ENCODE measurements at regions not wholly inside any gene's neighbourhood (a gene's known extent, or its start where the extent isn't known, plus 50 kb on each side); places are given as distances from the start of the nearest gene placed in this dataset.

- Mint-ChIP-seq H3K4me3 (no peak overlapping the region), H3K27me3 (no peaks in the 10 kb centered on the region), H3K27ac (no peak overlapping the region), H3K36me3 (no peaks in the 10 kb centered on the region), H3K4me1 (no peaks in the 10 kb centered on the region), H3K9me3 (no peaks in the 10 kb centered on the region)
These were observed 351.5 kb upstream of the ZP4 start for GRCh38 chr1:238242181-238242580.

DNA sequence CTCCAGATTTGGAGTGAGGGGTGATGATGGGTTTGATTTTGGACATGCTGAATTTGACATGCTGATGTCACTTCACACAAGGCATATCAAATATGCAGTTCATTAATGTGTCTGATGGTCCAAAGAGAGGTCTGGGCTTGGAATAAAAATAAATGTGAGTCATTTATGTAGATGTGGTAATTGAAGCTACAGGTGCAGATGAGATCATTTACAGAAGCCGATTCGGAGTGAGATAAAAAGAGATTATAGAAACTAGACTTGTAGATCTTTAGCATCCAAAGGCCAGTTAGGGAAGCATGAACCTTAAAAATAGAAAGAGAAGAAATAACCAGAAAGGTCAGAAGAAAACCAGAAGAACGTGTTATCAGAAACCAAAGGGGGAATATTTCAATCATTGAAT lies 350.9 kb upstream of the ZP4 start:
- H3K4me1 Mint-ChIP-seq = no peaks in the 10 kb centered on the region
- H3K9me3 Mint-ChIP-seq = no peaks in the 10 kb centered on the region
- H3K27me3 Mint-ChIP-seq = no peaks in the 10 kb centered on the region
- H3K4me3 Mint-ChIP-seq = no peak overlapping the region
- H3K27ac Mint-ChIP-seq = no peak overlapping the region
- no peaks in the 10 kb centered on the region for H3K36me3 Mint-ChIP-seq

GRCh38 chr1:238239343-238239742 lies 348.6 kb upstream of the ZP4 start:
- no peak overlapping the region for H3K27ac Mint-ChIP-seq
- no peaks in the 10 kb centered on the region for H3K9me3 Mint-ChIP-seq
- no peaks in the 10 kb centered on the region for H3K36me3 Mint-ChIP-seq
- H3K4me1 Mint-ChIP-seq = no peaks in the 10 kb centered on the region
- H3K4me3 Mint-ChIP-seq = no peak overlapping the region
- H3K27me3 Mint-ChIP-seq = no peaks in the 10 kb centered on the region

GRCh38 chr1:238233966-238234365 lies 343.2 kb upstream of the ZP4 start:
- Mint-ChIP-seq H3K27me3 (no peaks in the 10 kb centered on the region), H3K27ac (no peak overlapping the region), H3K4me3 (no peak overlapping the region), H3K9me3 (no peaks in the 10 kb centered on the region), H3K36me3 (no peaks in the 10 kb centered on the region), H3K4me1 (no peaks in the 10 kb centered on the region)

GRCh38 chr1:238232084-238232710 lies 341.5 kb upstream of the ZP4 start:
- Mint-ChIP-seq H3K27ac (no peak overlapping the region), H3K36me3 (no peaks in the 10 kb centered on the region), H3K4me1 (no peaks in the 10 kb centered on the region), H3K4me3 (no peak overlapping the region), H3K27me3 (no peaks in the 10 kb centered on the region), H3K9me3 (no peaks in the 10 kb centered on the region)

GRCh38 chr1:238226810-238227209 lies 336.1 kb upstream of the ZP4 start:
- H3K4me3 Mint-ChIP-seq = no peak overlapping the region
- H3K27me3 Mint-ChIP-seq = no peaks in the 10 kb centered on the region
- H3K4me1 Mint-ChIP-seq = no peaks in the 10 kb centered on the region
- H3K9me3 Mint-ChIP-seq = peaks cover 4% of the 10 kb centered on the region
- no peaks in the 10 kb centered on the region for H3K36me3 Mint-ChIP-seq
- H3K27ac Mint-ChIP-seq = no peak overlapping the region

DNA sequence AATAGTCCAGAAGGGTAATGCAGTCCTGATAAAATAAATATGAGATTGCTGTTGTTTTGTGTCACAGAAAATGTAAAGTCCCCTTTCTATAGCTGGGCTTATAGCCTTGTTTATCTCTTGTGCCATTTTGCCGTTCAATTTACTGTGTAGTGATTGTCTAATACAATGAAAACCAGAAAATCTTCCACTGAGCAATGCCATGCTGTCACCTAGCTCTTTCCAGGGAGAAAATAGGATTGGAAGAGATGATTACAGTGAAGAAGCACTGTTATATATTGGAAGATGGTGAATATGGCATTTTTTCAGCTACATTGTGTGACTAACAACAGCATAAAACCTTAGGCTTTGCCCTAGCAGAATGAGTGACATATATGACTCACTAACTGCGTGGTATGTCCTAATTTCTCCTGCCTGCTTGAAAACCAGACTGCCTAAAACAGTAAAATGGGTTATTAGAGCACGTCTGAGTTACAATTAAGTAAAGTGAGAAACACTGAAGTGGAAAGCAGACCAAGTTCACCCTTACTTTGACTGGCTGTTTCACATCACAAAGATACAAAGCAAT lies 332.4 kb upstream of the ZP4 start:
- Mint-ChIP-seq H3K4me1 (no peaks in the 10 kb centered on the region), H3K36me3 (no peaks in the 10 kb centered on the region), H3K27ac (no peak overlapping the region), H3K27me3 (no peaks in the 10 kb centered on the region), H3K9me3 (peaks cover 6% of the 10 kb centered on the region), H3K4me3 (no peak overlapping the region)

DNA sequence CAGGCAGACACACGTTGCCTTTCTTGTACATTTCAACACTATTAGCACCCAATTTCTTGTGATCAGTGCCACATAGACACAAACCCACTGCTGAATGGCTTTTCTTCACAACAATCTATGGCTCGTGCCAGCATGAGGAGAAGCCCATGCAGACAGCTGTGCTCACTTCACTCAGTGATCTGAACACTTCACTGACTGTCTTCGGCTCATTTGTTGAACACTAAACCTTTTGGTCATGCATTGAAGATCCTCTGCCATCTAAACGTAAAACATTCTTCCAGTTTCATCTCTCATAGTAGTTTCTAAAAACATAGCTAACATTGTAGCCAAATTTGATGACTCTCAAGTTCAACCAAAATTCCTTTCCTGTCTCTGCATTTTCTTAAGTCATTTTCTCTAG lies 331.0 kb upstream of the ZP4 start:
- Mint-ChIP-seq H3K27ac (no peak overlapping the region), H3K36me3 (no peaks in the 10 kb centered on the region), H3K4me1 (no peaks in the 10 kb centered on the region), H3K4me3 (no peak overlapping the region), H3K9me3 (peaks cover 9% of the 10 kb centered on the region), H3K27me3 (no peaks in the 10 kb centered on the region)

DNA sequence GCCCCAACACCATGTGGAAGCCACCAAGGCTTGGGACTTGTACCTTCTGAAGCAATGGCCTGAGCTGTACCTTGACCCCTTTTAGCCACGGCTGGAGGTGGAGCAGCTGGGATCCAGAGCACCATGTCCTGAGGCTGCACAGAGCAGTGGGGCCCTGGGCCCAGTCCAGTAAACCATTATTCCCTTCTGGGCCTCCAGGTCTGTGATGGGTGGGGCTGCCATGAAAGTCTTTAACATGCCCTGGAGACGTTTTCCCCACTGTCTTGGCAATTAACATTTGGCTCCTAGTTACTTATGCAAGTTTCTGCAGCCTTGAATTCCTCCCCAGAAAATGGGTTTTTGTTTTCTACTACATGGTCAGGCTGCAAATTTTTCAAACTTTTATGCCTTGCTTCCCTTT lies 323.7 kb upstream of the ZP4 start:
- peaks cover 4% of the 10 kb centered on the region for H3K9me3 Mint-ChIP-seq
- H3K27me3 Mint-ChIP-seq = no peaks in the 10 kb centered on the region
- H3K4me1 Mint-ChIP-seq = no peaks in the 10 kb centered on the region
- H3K27ac Mint-ChIP-seq = no peak overlapping the region
- no peak overlapping the region for H3K4me3 Mint-ChIP-seq
- no peaks in the 10 kb centered on the region for H3K36me3 Mint-ChIP-seq

- no peaks in the 10 kb centered on the region for H3K4me1 Mint-ChIP-seq
These were observed 314.4 kb upstream of the ZP4 start for GRCh38 chr1:238205045-238205662.

GRCh38 chr1:238201992-238202391 lies 311.3 kb upstream of the ZP4 start:
- Mint-ChIP-seq H3K27ac (no peak overlapping the region), H3K36me3 (no peaks in the 10 kb centered on the region), H3K4me1 (no peaks in the 10 kb centered on the region)

More at GRCh38 chr1:238205045-238205662, 314.4 kb upstream of the ZP4 start:
- peaks cover 4% of the 10 kb centered on the region for H3K9me3 Mint-ChIP-seq
- H3K36me3 Mint-ChIP-seq = no peaks in the 10 kb centered on the region
- H3K27ac Mint-ChIP-seq = no peak overlapping the region
- no peaks in the 10 kb centered on the region for H3K27me3 Mint-ChIP-seq
- H3K4me3 Mint-ChIP-seq = no peak overlapping the region

DNA sequence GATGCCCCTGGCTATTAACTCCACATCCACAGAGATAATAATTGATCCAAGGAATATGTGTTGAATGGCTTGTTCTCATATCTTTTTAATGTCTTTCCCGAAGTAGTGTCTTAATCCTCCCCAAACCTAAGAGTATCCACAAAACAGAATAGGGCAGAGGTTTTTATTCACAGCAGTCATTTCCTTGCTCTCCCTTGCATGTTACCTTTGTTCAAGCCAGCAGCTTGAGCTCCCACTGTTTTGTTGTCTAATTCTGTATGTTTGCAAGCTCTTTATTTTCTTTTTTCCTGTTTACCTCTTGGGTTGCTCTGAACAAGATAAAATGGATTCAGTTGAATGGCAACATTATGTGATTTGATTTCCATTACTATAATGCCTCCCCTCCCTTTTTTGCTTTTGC lies 308.6 kb upstream of the ZP4 start:
- no peak overlapping the region for H3K4me3 Mint-ChIP-seq
- H3K27ac Mint-ChIP-seq = no peak overlapping the region
- H3K27me3 Mint-ChIP-seq = no peaks in the 10 kb centered on the region
- no peaks in the 10 kb centered on the region for H3K4me1 Mint-ChIP-seq
- H3K9me3 Mint-ChIP-seq = peaks cover 14% of the 10 kb centered on the region
- no peaks in the 10 kb centered on the region for H3K36me3 Mint-ChIP-seq

More at GRCh38 chr1:238201992-238202391, 311.3 kb upstream of the ZP4 start:
- Mint-ChIP-seq H3K9me3 (peaks cover 9% of the 10 kb centered on the region), H3K27me3 (no peaks in the 10 kb centered on the region), H3K4me3 (no peak overlapping the region)

- no peaks in the 10 kb centered on the region for H3K27me3 Mint-ChIP-seq
- H3K4me1 Mint-ChIP-seq = no peaks in the 10 kb centered on the region
- peaks cover 14% of the 10 kb centered on the region for H3K9me3 Mint-ChIP-seq
- no peak overlapping the region for H3K27ac Mint-ChIP-seq
- H3K4me3 Mint-ChIP-seq = no peak overlapping the region
- H3K36me3 Mint-ChIP-seq = no peaks in the 10 kb centered on the region
These were observed 305.8 kb upstream of the ZP4 start for GRCh38 chr1:238196516-238196915.

GRCh38 chr1:238191170-238191569 lies 300.4 kb upstream of the ZP4 start:
- Mint-ChIP-seq H3K27me3 (no peaks in the 10 kb centered on the region), H3K4me3 (no peak overlapping the region), H3K27ac (no peak overlapping the region), H3K4me1 (no peaks in the 10 kb centered on the region), H3K9me3 (peaks cover 10% of the 10 kb centered on the region), H3K36me3 (no peaks in the 10 kb centered on the region)

DNA sequence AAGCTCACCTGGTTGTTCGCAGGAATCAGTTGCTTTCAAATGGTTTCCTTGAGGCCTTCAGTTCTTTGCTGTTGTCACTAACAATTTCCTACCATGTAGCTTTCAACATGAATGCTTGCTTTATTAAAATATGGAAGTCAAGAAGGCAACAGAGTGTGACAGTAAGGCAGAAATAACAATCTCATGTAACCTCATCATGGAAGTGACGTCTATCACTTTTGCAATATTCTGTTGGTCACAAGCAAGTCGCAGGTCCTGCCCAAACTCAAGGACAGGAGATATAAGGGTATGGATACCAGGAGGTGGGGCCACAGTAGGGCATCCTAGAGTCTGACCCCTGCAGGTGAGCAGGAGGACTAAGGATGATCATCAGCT lies 296.8 kb upstream of the ZP4 start:
- no peaks in the 10 kb centered on the region for H3K4me1 Mint-ChIP-seq

GRCh38 chr1:238186887-238187574 lies 296.3 kb upstream of the ZP4 start:
- Mint-ChIP-seq H3K4me1 (no peaks in the 10 kb centered on the region), H3K27me3 (peaks cover 2% of the 10 kb centered on the region), H3K9me3 (peaks cover 11% of the 10 kb centered on the region), H3K27ac (no peak overlapping the region), H3K36me3 (no peaks in the 10 kb centered on the region), H3K4me3 (no peak overlapping the region)

More for the DNA sequence above, 296.8 kb upstream of the ZP4 start:
- H3K27ac Mint-ChIP-seq = no peak overlapping the region
- H3K4me3 Mint-ChIP-seq = no peak overlapping the region
- H3K36me3 Mint-ChIP-seq = no peaks in the 10 kb centered on the region
- H3K27me3 Mint-ChIP-seq = peaks cover 2% of the 10 kb centered on the region
- peaks cover 11% of the 10 kb centered on the region for H3K9me3 Mint-ChIP-seq
